ENCODE measurements at regions not wholly inside any gene's neighbourhood (a gene's known extent, or its start where the extent isn't known, plus 50 kb on each side); places are given as distances from the start of the nearest gene placed in this dataset.

- no peak for TF ChIP-seq CTCF (IDR thresholded peaks at IDR 0.05; ENCODE audit: low read length)
- no peak for TF ChIP-seq EZH2 (IDR thresholded peaks at IDR 0.05; ENCODE audit: borderline replicate concordance, low read length)
Measured at GRCh38 chr1:244296003-244296402, 155.7 kb downstream of the ADSS2 start.
